Tibial nerve (tissue), 4 donors: ENCODE measurements at regions not wholly inside any gene's neighbourhood (a gene's known extent, or its start where the extent isn't known, plus 50 kb on each side); places are given as distances from the start of the nearest gene placed in this dataset.

Experiments
- DNase-seq, 2 donors: peaks; one replicate each; pipeline ENCODE4 v3.0.0-alpha.2; 2019; ENCODE audit warnings: low spot score in 2 of 2
- H3K27ac ChIP-seq, 4 donors: fragments of 200-600 bp; sonication (generic) in 3 of 4; one replicate each; pipeline ENCODE4 v1.5.1; 2017 to 2019; ENCODE audit warnings: mild to moderate bottlenecking in 1 of 4
- H3K27me3 ChIP-seq, 2 donors: fragments of 200-600 bp; sonication (generic) in 1 of 2; one replicate each; pipeline versions ENCODE4 v1.5.1 to v1.6.0; 2017 to 2019
- H3K36me3 ChIP-seq, 3 donors: fragments of 200-600 bp; sonication (generic); one replicate each; pipeline ENCODE4 v1.5.1; 2018 to 2019
- H3K4me1 ChIP-seq, 4 donors: fragments of 200-600 bp; sonication (generic) in 3 of 4; one replicate each; pipeline ENCODE4 v1.5.1; 2017 to 2019
- H3K4me3 ChIP-seq, 4 donors: fragments of 200-600 bp; sonication (generic) in 3 of 4; one replicate each; pipeline ENCODE4 v1.5.1; 2017 to 2019; ENCODE audit warnings: mild to moderate bottlenecking in 1 of 4, moderate library complexity in 1 of 4
- H3K9me3 ChIP-seq, 4 donors: fragments of 200-600 bp; sonication (generic) in 3 of 4; one replicate each; pipeline ENCODE4 v1.5.1; 2017 to 2019
- CTCF ChIP-seq, 5 experiments: fragments of 200-600 bp in 3 of 5; fragments of 450-650 bp in 2 of 5; sonication (generic) in 3 of 5; IDR thresholded peaks; one replicate each; pipeline ENCODE4 v1.5.1; 2016 to 2019; ENCODE audit warnings: antibody characterized with exemption in 5 of 5, mild to moderate bottlenecking in 3 of 5, moderate library complexity in 2 of 5
- EP300 ChIP-seq, 2 donors: sonication (generic); formaldehyde crosslinking; IDR thresholded peaks; one replicate each; pipeline ENCODE4 v1.6.1; 2017; ENCODE audit warnings: antibody characterized with exemption in 2 of 2, mild to moderate bottlenecking in 1 of 2
- POLR2A ChIP-seq, 2 donors: fragments of 450-650 bp; IDR thresholded peaks; one replicate each; pipeline ENCODE4 v1.6.1; 2017; ENCODE audit warnings: antibody characterized with exemption in 2 of 2, mild to moderate bottlenecking in 2 of 2, moderate library complexity in 2 of 2
- WGBS, 2 donors: methylation state at CpG; one replicate each; pipeline ENCODE4 v1.1.5; 2018; 5-methylcytosine and 5-hydroxymethylcytosine counted together

- Histone ChIP-seq H3K9me3 (no peaks in the 10 kb centered on the region), H3K27me3 (no peaks in the 10 kb centered on the region), H3K4me3 (no peak overlapping the region), H3K27ac (no peak overlapping the region), H3K36me3 (no peaks in the 10 kb centered on the region), H3K4me1 (no peaks in the 10 kb centered on the region)
- no peak for TF ChIP-seq EP300 (IDR thresholded peaks at IDR 0.05)
- no peak for TF ChIP-seq CTCF (IDR thresholded peaks at IDR 0.05)
- TF ChIP-seq POLR2A (IDR thresholded peaks at IDR 0.05) = no peak
- 95 to 99% methylated on average over 3 of the region's 3 CpGs for WGBS, 2 donors
- no peak for DNase-seq
These were observed 441.0 kb upstream of the MAP2 start for GRCh38 chr2:208982831-208983230.

- Histone ChIP-seq H3K4me3 (no peak overlapping the region), H3K9me3 (no peaks in the 10 kb centered on the region), H3K27me3 (no peaks in the 10 kb centered on the region), H3K4me1 (no peaks in the 10 kb centered on the region), H3K27ac (no peak overlapping the region), H3K36me3 (no peaks in the 10 kb centered on the region)
- 77 to 83% methylated on average over 3 of the region's 3 CpGs for WGBS, 2 donors
- no peak for DNase-seq
- TF ChIP-seq CTCF (IDR thresholded peaks at IDR 0.05) = no peak
- TF ChIP-seq POLR2A (IDR thresholded peaks at IDR 0.05) = no peak
- TF ChIP-seq EP300 (IDR thresholded peaks at IDR 0.05) = no peak
These were observed 440.4 kb upstream of the MAP2 start for GRCh38 chr2:208983486-208983885.

GRCh38 chr2:208984376-208985090 is 439.3 kb upstream of the MAP2 start:
- Histone ChIP-seq H3K4me1 (no peaks in the 10 kb centered on the region), H3K4me3 (no peak overlapping the region), H3K27ac (no peak overlapping the region), H3K27me3 (no peaks in the 10 kb centered on the region), H3K36me3 (no peaks in the 10 kb centered on the region), H3K9me3 (no peaks in the 10 kb centered on the region)
- no peak for DNase-seq
- WGBS, 2 donors = 66 to 73% methylated on average over 6 of the region's 6 CpGs
- TF ChIP-seq EP300 (IDR thresholded peaks at IDR 0.05) = no peak
- no peak for TF ChIP-seq CTCF (IDR thresholded peaks at IDR 0.05)
- no peak for TF ChIP-seq POLR2A (IDR thresholded peaks at IDR 0.05)

- Histone ChIP-seq H3K9me3 (no peaks in the 10 kb centered on the region), H3K4me1 (no peaks in the 10 kb centered on the region), H3K4me3 (no peak overlapping the region), H3K36me3 (no peaks in the 10 kb centered on the region), H3K27ac (no peak overlapping the region), H3K27me3 (no peaks in the 10 kb centered on the region)
- no peak for TF ChIP-seq POLR2A (IDR thresholded peaks at IDR 0.05)
- TF ChIP-seq CTCF (IDR thresholded peaks at IDR 0.05) = no peak
- TF ChIP-seq EP300 (IDR thresholded peaks at IDR 0.05) = no peak
- 59 to 65% methylated on average over 5 of the region's 5 CpGs for WGBS, 2 donors
- DNase-seq = no peak
These were observed 438.2 kb upstream of the MAP2 start for GRCh38 chr2:208985644-208986043.

- no peak for DNase-seq
- TF ChIP-seq CTCF (IDR thresholded peaks at IDR 0.05) (no peak), POLR2A (IDR thresholded peaks at IDR 0.05) (no peak), EP300 (IDR thresholded peaks at IDR 0.05) (no peak)
- WGBS, 2 donors = 63 to 66% methylated on average over 3 of the region's 3 CpGs
- Histone ChIP-seq H3K4me1 (no peaks in the 10 kb centered on the region), H3K36me3 (no peaks in the 10 kb centered on the region), H3K9me3 (peaks cover 0 to 5% (median 0%) of the 10 kb centered on the region in 4 donors), H3K4me3 (no peak overlapping the region), H3K27ac (no peak overlapping the region), H3K27me3 (no peaks in the 10 kb centered on the region)
These were observed 433.1 kb upstream of the MAP2 start for GRCh38 chr2:208990716-208991115.
